ENCODE measurements at regions not wholly inside any gene's neighbourhood (a gene's known extent, or its start where the extent isn't known, plus 50 kb on each side); places are given as distances from the start of the nearest gene placed in this dataset.
"Not testable (repeated sequence)": the region's sequence is repeated elsewhere in the genome, so short reads cannot be mapped to it uniquely, and the experiment has no call there.

DNA sequence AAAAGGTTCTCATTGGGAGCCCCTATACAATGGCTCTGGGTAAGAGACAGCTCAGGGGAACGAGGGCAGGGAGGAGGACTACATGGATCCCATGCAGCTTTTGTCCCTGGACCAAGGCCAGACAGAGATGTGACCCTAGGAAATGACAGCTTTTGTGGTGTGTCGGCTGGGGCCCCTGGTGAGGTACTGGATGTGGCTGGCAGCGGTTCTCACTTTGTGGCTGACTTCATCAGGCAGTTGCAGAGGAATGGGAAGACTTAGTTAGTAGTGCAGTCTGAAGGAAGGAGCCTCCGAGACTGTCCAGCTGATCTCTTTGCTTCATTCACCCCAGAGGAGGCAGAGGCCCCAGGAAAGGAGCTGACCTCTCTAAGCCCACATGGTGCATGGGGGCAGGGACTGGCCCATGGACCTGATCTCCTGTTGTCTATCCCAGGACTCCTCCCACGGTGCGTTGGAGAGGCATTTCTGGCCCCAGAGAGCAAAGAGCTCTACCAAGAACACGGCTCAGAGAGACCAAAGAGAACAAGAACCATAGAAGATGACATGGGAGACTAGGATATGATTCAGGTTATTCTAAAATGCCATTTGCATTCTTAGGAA is 202.9 kb downstream of the RPS24 start:
- Mint-ChIP-seq H3K27me3 (ENCODE audit: insufficient read depth, unreplicated experiment) (peaks cover 47% of the 10 kb centered on the region), H3K36me3 (ENCODE audit: insufficient read depth, unreplicated experiment) (no peaks in the 10 kb centered on the region), H3K9me3 (ENCODE audit: unreplicated experiment) (no peaks in the 10 kb centered on the region), H3K4me1 (ENCODE audit: insufficient read depth, unreplicated experiment) (no peaks in the 10 kb centered on the region), H3K4me3 (ENCODE audit: unreplicated experiment) (no peak overlapping the region), H3K27ac (ENCODE audit: low read depth, unreplicated experiment) (no peak overlapping the region)
- ChIA-PET POLR2A (no interaction called here), CTCF (interaction anchor here (1.2 kb wide), 1 partner anchor 22 kb away, joined by 3 read pairs; no protein-coding TSS in a partner anchor)
- no peak for DNase-seq (ENCODE audit: unreplicated experiment)
- intact Hi-C loops (cut with micrococcal nuclease) = no loop called here
- TF ChIP-seq, protein P1, sequence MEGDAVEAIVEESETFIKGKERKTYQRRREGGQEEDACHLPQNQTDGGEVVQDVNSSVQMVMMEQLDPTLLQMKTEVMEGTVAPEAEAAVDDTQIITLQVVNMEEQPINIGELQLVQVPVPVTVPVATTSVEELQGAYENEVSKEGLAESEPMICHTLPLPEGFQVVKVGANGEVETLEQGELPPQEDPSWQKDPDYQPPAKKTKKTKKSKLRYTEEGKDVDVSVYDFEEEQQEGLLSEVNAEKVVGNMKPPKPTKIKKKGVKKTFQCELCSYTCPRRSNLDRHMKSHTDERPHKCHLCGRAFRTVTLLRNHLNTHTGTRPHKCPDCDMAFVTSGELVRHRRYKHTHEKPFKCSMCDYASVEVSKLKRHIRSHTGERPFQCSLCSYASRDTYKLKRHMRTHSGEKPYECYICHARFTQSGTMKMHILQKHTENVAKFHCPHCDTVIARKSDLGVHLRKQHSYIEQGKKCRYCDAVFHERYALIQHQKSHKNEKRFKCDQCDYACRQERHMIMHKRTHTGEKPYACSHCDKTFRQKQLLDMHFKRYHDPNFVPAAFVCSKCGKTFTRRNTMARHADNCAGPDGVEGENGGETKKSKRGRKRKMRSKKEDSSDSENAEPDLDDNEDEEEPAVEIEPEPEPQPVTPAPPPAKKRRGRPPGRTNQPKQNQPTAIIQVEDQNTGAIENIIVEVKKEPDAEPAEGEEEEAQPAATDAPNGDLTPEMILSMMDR (IDR thresholded peaks at IDR 0.05; ENCODE audit: unreplicated experiment) = no peak
- no TSS peak for BruUV-seq (replicated peaks)

- intact Hi-C loops (cut with micrococcal nuclease); DNase-seq (ENCODE audit: unreplicated experiment); H3K9me3 Mint-ChIP-seq (ENCODE audit: unreplicated experiment); H3K36me3 Mint-ChIP-seq (ENCODE audit: insufficient read depth, unreplicated experiment); CTCF ChIA-PET; H3K4me1 Mint-ChIP-seq (ENCODE audit: insufficient read depth, unreplicated experiment); H3K27ac Mint-ChIP-seq (ENCODE audit: low read depth, unreplicated experiment); BruUV-seq (replicated peaks); H3K4me3 Mint-ChIP-seq (ENCODE audit: unreplicated experiment): not testable (repeated sequence)
- H3K27me3 Mint-ChIP-seq (ENCODE audit: insufficient read depth, unreplicated experiment) = peaks cover 59% of the 10 kb centered on the region
- POLR2A ChIA-PET = interaction anchor here (0.6 kb wide), 1 partner anchor 565 kb away, joined by 3 read pairs; no protein-coding TSS in a partner anchor
These were observed 204.3 kb downstream of the RPS24 start for GRCh38 chr10:78237951-78238350.

DNA sequence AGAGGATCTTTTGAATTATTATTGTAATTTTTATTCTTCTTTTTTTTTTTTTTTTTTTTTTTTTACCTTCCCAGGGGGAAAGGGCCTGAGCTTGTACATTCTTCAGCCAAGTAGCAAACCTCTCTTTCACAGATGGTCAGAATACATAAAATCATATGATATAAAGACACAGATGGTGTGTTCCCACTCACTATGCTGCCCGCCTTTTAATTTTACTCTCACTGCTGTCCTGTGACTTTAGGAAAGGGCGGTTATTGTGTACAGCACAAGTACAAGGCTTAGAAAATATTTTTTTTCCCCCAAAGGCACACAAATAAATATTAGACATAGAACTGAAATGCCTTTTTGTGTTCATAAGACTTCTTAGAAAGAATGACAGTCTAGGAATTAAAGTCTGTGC is 213.6 kb downstream of the RPS24 start:
- Mint-ChIP-seq H3K9me3 (ENCODE audit: unreplicated experiment) (peaks cover 3% of the 10 kb centered on the region), H3K27me3 (ENCODE audit: insufficient read depth, unreplicated experiment) (peaks cover 4% of the 10 kb centered on the region), H3K4me3 (ENCODE audit: unreplicated experiment) (no peak overlapping the region), H3K27ac (ENCODE audit: low read depth, unreplicated experiment) (no peak overlapping the region), H3K36me3 (ENCODE audit: insufficient read depth, unreplicated experiment) (peaks cover 3% of the 10 kb centered on the region), H3K4me1 (ENCODE audit: insufficient read depth, unreplicated experiment) (no peaks in the 10 kb centered on the region)
- intact Hi-C loops (cut with micrococcal nuclease) = no loop called here
- no TSS peak for BruUV-seq (replicated peaks)
- ChIA-PET POLR2A (no interaction called here), CTCF (interaction anchor here (0.6 kb wide), 1 partner anchor 55 kb away, joined by 4 read pairs; no protein-coding TSS in a partner anchor)
- TF ChIP-seq, protein P1 (IDR thresholded peaks at IDR 0.05; ENCODE audit: unreplicated experiment) = no peak
- DNase-seq (ENCODE audit: unreplicated experiment) = no peak

- TF ChIP-seq, protein P1 (IDR thresholded peaks at IDR 0.05; ENCODE audit: unreplicated experiment) = no peak
- Mint-ChIP-seq H3K36me3 (ENCODE audit: insufficient read depth, unreplicated experiment) (no peaks in the 10 kb centered on the region), H3K4me1 (ENCODE audit: insufficient read depth, unreplicated experiment) (no peaks in the 10 kb centered on the region), H3K27ac (ENCODE audit: low read depth, unreplicated experiment) (no peak overlapping the region), H3K27me3 (ENCODE audit: insufficient read depth, unreplicated experiment) (no peaks in the 10 kb centered on the region), H3K4me3 (ENCODE audit: unreplicated experiment) (no peak overlapping the region), H3K9me3 (ENCODE audit: unreplicated experiment) (no peaks in the 10 kb centered on the region)
- no TSS peak for BruUV-seq (replicated peaks)
- no peak for DNase-seq (ENCODE audit: unreplicated experiment)
- POLR2A ChIA-PET = no interaction called here
- intact Hi-C loops (cut with micrococcal nuclease) = no loop called here
- CTCF ChIA-PET = interaction anchor here (0.5 to 0.6 kb wide), 2 partner anchors 52 to 55 kb away, joined by 3 to 4 read pairs; no protein-coding TSS in a partner anchor
These were observed 214.2 kb downstream of the RPS24 start for GRCh38 chr10:78247821-78248220.

Measured in MCF 10A (cell line).